Activated CD8-positive, alpha-beta memory T cell treated with anti-CD3 and anti-CD28 coated beads, Interleukin-2, amount 50 U/mL, for 48 hours (primary cell): ENCODE measurements at regions not wholly inside any gene's neighbourhood (a gene's known extent, or its start where the extent isn't known, plus 50 kb on each side); places are given as distances from the start of the nearest gene placed in this dataset.
A peak's percentile ranks its signal among the peaks of the same experiment; 100 is the strongest.
"Not testable (repeated sequence)": the region's sequence is repeated elsewhere in the genome, so short reads cannot be mapped to it uniquely, and the experiment has no call there.

Source experiments
- DNase-seq: peaks from one replicate; pipeline ENCODE4 v3.0.0-alpha.2; 2020

- DNase-seq: no peak
These were observed 281.1 kb upstream of the TRIB2 start for GRCh38 chr2:12435430-12436222.

GRCh38 chr2:12436483-12436882, 280.3 kb upstream of the TRIB2 start:
- no peak for DNase-seq

GRCh38 chr2:12436935-12437561, 279.7 kb upstream of the TRIB2 start:
- no peak for DNase-seq

- no peak for DNase-seq
These were observed 276.0 kb upstream of the TRIB2 start for GRCh38 chr2:12440731-12441130.

- no peak for DNase-seq
These were observed 274.8 kb upstream of the TRIB2 start for GRCh38 chr2:12441750-12442475.

- DNase-seq: no peak
These were observed 274.3 kb upstream of the TRIB2 start for GRCh38 chr2:12442476-12442847.

GRCh38 chr2:12448846-12449505, 267.8 kb upstream of the TRIB2 start:
- DNase-seq: no peak

GRCh38 chr2:12451726-12452125, 265.0 kb upstream of the TRIB2 start:
- no peak for DNase-seq

GRCh38 chr2:12452185-12452584, 264.6 kb upstream of the TRIB2 start:
- DNase-seq: no peak

GRCh38 chr2:12453731-12454130, 263.0 kb upstream of the TRIB2 start:
- DNase-seq: no peak

- DNase-seq: no peak
These were observed 261.1 kb upstream of the TRIB2 start for GRCh38 chr2:12455661-12456060.

GRCh38 chr2:12456293-12457106, 260.2 kb upstream of the TRIB2 start:
- peak; percentile 77 for DNase-seq

GRCh38 chr2:12457831-12458230, 258.9 kb upstream of the TRIB2 start:
- no peak for DNase-seq

- DNase-seq: no peak
These were observed 253.5 kb upstream of the TRIB2 start for GRCh38 chr2:12463189-12463588.

GRCh38 chr2:12465631-12466135, 251.1 kb upstream of the TRIB2 start:
- no peak for DNase-seq

- no peak for DNase-seq
These were observed 249.4 kb upstream of the TRIB2 start for GRCh38 chr2:12467303-12467702.

GRCh38 chr2:12469141-12469561, 247.6 kb upstream of the TRIB2 start:
- no peak for DNase-seq

- not testable (repeated sequence) for DNase-seq
These were observed 244.5 kb upstream of the TRIB2 start for GRCh38 chr2:12472265-12472664.

- DNase-seq: no peak
These were observed 238.3 kb upstream of the TRIB2 start for GRCh38 chr2:12478151-12479064.

- no peak for DNase-seq
These were observed 237.6 kb upstream of the TRIB2 start for GRCh38 chr2:12479065-12479601.
